G401.6 (cell line): ENCODE measurements at regions not wholly inside any gene's neighbourhood (a gene's known extent, or its start where the extent isn't known, plus 50 kb on each side); places are given as distances from the start of the nearest gene placed in this dataset.

ENCODE experiments used
- FAIRE-seq: peaks from 2 replicates; lab custom pipeline; 2012; peaks lifted over from hg19 to GRCh38; lab: Jason Lieb, UNC

DNA sequence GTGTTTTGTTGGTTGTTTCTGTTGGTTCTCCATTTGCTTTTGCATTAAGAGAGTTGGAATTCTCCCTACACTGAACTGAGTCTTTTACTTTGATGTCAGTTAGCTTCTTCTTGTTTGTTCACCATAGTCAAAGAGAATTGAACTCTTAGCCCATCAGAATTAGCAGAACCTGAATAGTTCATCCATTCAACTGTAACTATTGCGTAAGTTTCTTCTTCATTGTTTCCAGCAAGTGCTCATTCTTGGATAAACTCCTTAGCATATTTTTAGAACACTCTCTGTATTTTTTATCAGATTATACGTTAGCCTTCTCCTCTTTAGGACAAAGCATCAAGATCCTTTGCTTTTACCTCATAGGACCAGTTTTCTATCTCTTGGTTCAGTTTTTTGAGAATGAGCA, 128.4 kb upstream of the RAB11FIP2 start:
- FAIRE-seq, result no peak

- FAIRE-seq, result no peak
Observed at GRCh38 chr10:118173296-118173695, 126.6 kb upstream of the RAB11FIP2 start.

DNA sequence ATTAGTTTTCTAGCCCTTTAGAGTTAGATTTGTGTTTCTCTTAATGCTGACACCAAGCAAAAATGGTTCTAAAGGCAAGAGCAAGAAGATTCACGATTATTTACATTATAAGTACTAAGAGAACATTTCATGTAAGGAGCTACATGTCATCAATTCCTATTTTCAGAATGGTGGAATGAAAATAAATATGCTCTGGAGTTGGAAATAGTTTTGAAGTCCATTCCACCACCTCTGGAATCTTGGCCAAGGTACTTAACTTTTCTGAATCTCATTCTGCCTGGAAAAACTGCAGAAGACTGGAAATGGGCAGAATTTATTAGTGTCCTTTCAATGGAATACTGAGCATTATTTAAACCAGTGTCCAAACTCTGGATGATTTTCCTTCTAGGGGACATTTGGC, 125.1 kb upstream of the RAB11FIP2 start:
- no peak for FAIRE-seq

DNA sequence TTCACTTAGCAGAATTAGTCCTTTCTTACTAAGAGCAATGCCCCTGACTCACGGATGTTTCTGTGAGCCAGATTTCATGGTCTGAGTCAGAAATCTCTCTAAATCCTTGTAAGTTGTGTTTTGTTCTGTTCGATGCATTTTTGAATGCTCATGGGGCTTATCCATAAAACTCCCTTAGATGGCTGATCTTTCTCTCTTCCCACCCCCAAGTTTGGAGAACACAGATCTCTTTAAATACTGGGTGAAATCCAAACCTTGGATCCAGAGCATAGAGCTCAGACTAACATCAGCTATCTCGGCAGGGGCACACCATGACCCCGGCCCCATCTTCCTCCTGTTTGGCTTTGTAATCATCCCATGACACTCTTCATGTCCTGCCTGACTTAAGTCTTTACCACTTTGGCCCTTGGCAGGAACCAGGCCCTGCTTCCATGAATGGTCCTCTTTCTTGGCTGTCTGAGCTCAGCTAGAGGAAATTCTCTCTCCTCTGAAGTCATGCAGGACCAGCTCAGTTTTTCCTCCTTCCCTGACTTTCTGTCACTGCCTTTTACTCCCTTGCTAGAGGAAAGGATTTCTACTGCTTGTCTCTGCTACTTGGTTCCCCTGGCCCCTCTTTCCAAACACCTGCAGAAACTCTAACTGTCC, 120.4 kb upstream of the RAB11FIP2 start:
- FAIRE-seq, result no peak

DNA sequence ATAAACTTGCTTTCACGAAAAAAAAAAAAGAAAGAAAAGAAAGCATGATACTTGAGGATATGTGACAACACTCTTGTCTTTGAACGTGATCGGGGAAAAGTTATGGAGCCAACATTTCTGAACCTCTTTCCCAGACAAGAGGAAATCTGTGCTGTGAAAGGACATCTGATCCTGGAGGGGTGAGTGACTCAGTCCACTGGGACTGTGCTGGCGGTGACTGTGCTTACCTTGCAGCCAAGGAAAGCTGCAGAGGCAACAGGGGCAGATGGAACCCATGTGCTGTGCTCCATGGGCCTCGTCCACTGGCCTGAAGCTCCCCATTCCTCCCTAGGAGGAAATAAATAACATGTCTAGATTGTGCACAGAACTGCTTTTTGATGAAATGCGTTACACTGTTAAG, 116.5 kb upstream of the RAB11FIP2 start:
- no peak for FAIRE-seq

DNA sequence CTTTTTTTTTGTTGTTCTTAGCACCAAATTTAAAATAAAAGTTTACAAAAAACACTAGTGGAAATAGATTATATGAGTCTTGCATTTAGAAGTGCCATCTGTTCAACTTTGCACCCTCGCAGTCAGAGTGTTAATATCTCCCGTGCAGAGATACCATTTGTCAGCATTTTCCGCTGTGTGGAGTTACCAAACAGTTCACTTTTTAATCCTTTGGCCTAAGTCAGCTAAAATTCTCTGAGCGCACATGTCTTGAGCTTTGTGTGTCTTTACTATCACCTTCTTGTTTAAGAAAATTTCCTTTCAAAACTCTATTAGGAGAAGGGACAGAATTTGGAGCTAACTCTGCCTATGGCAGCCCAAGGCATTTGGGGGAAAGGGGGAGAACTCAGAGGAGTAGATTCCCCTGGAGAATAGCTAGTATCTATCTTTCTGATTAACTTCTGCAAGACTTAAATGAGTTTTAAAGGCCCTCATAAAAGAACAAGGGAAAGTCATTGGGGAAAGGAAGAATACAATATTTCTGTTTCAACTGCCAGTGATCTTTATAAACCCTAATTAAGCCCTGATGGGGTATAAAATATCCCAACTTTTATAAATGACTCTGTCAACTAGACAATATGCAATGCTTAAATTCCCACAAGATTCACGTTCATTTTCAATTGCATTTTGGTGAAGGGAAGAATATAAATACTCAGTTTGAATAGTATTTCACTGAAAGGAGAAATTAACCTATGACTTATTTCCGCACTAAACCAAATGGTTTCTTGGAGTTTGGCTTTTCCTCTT, 114.9 kb upstream of the RAB11FIP2 start:
- no peak for FAIRE-seq

DNA sequence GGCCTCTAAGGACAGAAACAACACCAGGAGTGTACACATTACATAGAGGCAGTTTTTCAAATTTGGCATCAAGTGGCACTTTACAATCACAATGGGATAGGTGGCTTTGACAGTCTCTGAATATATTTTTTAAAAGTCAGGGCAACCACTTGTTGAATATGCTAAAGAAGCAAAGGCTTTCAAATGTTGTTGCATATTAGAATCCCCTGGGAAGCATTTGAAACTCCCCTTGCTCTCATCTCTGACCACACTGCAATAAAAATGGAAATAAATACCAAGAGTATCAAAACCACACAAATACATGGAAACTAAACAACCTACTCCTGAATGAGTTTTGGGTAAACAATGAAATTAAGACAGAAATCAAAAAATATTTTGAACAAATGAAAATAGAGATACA, 106.5 kb upstream of the RAB11FIP2 start:
- FAIRE-seq, result no peak

- no peak for FAIRE-seq
Observed at GRCh38 chr10:118151461-118151860, 104.7 kb upstream of the RAB11FIP2 start.

- no peak for FAIRE-seq
Observed at GRCh38 chr10:118148247-118148646, 101.5 kb upstream of the RAB11FIP2 start.

DNA sequence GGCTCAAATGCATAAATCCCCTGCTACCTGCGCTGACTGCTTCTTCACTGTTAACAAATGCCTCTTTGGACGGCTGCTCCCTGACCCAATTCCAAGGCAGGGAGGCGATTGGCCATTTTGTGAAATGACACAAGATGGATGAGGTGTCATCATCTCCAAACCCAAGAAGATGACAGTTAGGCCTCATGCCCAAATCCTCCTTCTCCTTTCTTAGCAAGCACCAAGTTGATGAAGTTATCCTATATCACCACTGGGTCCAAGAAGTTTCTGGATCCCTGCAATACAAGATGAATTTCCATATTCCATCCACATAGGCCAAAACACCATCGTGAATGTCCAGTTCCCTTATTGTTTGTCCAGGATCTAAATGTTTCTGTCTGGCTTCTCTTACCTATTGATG, 98.5 kb upstream of the RAB11FIP2 start:
- no peak for FAIRE-seq

DNA sequence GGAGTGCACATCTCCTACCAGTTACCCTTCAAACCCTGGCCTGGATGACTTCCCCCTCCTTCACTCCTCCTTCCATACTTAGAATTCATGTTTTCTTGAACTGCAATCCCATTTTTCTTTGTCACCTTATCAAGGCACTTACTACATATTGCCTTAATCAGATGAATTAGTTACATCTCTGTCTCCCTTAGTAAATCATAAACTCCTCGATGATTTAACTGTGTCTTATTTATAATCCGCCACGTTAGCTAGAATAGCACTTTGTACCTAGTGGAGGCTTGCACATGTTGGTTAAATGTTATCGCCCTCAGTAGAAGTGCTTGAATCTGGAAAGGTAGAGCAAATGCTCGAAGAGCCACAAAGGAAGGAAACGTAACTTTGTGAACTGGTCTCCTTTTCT, 94.7 kb upstream of the RAB11FIP2 start:
- FAIRE-seq, result no peak

GRCh38 chr10:118139321-118139720, 92.6 kb upstream of the RAB11FIP2 start:
- no peak for FAIRE-seq

GRCh38 chr10:118128675-118129074, 81.9 kb upstream of the RAB11FIP2 start:
- no peak for FAIRE-seq

DNA sequence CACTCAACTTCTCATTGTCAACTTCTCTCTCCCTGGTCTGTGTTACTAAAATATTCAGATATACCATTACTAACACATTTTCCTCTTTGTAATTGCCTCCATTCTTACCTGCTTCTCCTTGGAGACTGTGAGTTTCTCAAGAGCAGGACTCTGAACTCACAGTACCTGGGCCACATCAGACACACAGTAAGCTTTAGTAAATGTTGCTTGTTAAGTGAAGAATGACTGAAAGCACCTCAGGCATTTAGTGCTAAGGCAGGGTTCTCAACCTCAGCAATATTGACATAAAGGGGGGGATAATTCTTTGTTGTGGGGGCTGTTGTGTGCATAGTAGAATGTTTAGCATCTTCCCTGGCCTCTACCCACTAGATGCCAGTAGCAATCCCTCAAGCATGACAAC, 72.0 kb upstream of the RAB11FIP2 start:
- no peak for FAIRE-seq

GRCh38 chr10:118116715-118117449, 70.1 kb upstream of the RAB11FIP2 start:
- no peak for FAIRE-seq

- FAIRE-seq, result no peak
Observed at GRCh38 chr10:118116362-118116714, 69.6 kb upstream of the RAB11FIP2 start.

- no peak for FAIRE-seq
Observed at GRCh38 chr10:118115701-118116100, 69.0 kb upstream of the RAB11FIP2 start.

- no peak for FAIRE-seq
Observed at GRCh38 chr10:118114992-118115391, 68.3 kb upstream of the RAB11FIP2 start.

DNA sequence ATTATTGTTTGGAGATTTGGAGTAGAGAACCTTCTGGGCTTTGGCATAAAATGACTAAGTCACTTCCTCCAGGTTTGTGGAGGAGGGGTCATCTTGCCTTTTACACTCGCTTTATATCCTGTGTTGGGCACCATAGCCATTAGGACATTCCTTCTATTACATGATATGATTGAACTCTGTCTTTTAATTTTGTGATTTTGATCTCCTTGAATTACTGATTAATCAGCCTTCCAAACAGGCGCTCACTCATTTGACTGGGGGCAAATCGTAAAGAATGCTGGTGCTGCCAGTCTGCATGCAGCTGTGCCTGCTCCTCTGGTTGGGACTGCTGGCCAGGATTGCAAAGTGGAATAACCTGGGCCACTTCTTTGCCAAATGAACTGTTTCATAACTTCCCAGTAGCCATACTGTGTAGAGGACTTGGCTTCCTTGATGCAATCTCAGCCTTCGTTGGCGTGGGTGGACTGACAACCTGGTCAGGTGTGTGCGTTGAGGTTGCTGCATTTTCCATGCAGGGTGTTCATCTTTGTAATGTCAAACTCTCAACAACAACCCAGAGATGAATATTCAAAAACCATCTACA, 65.9 kb upstream of the RAB11FIP2 start:
- FAIRE-seq, result no peak

GRCh38 chr10:118110750-118111149, 64.0 kb upstream of the RAB11FIP2 start:
- FAIRE-seq, result no peak

DNA sequence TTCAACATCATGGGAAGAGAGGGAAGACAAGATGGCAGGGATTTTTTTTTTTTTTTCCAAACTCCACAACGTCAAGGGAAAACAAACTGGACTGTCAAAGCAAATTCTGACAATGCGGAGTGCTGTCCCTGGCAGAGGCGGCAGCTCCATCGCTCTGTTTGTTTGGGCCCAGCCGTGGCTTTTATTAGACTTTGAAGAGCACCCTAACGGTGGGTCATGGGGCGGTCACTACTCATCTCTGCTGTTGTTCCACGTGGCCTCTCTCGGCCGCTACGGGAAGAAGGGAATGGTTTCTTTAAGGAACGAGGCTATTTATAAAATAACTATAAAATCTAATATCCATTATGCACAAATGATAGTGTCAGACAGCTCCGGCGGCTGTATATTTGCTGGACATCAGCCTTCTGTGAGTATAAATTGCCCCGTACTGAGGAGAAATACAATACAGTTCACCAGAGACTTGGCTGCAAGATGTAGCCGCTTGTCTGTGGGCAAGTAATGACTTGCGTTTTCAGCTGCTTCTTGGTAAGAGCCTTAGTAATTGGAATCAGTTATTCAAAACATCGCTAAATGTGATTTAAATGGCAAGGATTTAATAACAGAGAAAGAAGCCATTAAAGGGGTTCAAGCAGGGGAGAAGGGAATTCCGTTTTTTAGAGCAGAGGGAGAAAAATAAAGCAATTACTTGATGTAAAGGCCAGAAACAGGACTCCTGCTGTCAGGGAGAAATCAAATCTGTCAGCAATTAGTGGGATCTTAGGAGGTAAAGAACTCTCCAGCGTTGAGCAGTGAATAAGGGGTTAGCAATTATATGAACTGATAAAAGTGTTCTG, 61.7 kb upstream of the RAB11FIP2 start:
- FAIRE-seq, result no peak

DNA sequence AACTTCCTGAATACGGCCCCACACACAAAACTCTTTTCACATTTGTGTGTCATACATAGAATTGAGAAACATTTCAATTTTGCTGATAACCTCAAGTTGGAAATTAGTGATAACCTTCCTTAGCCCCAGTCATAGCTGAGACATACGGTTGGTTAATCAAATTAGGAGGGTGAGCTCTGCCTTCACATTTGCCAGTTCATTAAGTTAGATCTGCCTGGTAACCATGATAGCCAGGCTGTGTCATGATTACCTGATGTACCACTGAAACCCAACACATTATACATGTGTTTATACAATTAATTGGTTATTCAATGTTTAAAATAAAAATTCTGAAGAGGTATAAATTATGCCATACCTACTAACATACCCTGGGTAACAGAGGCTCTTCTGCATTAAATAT, 60.8 kb upstream of the RAB11FIP2 start:
- no peak for FAIRE-seq
